ENCODE measurements at regions not wholly inside any gene's neighbourhood (a gene's known extent, or its start where the extent isn't known, plus 50 kb on each side); places are given as distances from the start of the nearest gene placed in this dataset.
"Not testable (repeated sequence)": the region's sequence is repeated elsewhere in the genome, so short reads cannot be mapped to it uniquely, and the experiment has no call there.

DNA sequence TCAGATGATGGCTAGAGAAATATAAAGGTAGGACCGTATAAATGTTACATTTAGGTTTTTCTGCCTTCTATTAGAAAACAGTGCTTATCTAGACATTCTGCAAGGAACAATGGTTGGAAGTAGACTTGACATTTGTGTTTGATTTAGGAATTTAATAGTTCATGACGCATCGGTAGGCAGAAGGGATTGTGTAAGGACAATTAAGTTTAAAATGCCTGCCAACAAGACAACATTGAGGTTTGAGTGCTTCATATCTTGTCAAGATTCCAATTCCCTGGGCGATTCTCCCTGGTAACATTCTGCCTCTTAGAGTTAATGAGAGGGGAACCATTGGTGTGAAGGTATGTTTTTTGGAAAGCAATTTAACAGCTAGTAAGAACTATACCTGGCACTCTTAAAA lies 186.8 kb upstream of the RBM19 start:
- no peak for DNase-seq (ENCODE audit: low spot score)
- H3K36me3 ChIP-seq (replicated peaks; ENCODE audit: insufficient read depth, low read depth): no peaks in the 10 kb centered on the region
- no peak overlapping the region for H3K4me3 ChIP-seq
- peaks cover 4% of the 10 kb centered on the region for H3K27me3 ChIP-seq
- no peaks in the 10 kb centered on the region for H3K9me2 ChIP-seq (replicated peaks; ENCODE audit: insufficient read depth)
- no peak overlapping the region for H3K27ac ChIP-seq
- H3K9me3 ChIP-seq (ENCODE audit: low read depth): no peaks in the 10 kb centered on the region
- 62% methylated on average over 4 of the region's 4 CpGs for WGBS (ENCODE audit: low lambda C conversion rate, missing lambda C conversion rate)
- no peak for TF ChIP-seq EZH2 (IDR thresholded peaks at IDR 0.05; ENCODE audit: borderline replicate concordance)
- TF ChIP-seq, protein P1, sequence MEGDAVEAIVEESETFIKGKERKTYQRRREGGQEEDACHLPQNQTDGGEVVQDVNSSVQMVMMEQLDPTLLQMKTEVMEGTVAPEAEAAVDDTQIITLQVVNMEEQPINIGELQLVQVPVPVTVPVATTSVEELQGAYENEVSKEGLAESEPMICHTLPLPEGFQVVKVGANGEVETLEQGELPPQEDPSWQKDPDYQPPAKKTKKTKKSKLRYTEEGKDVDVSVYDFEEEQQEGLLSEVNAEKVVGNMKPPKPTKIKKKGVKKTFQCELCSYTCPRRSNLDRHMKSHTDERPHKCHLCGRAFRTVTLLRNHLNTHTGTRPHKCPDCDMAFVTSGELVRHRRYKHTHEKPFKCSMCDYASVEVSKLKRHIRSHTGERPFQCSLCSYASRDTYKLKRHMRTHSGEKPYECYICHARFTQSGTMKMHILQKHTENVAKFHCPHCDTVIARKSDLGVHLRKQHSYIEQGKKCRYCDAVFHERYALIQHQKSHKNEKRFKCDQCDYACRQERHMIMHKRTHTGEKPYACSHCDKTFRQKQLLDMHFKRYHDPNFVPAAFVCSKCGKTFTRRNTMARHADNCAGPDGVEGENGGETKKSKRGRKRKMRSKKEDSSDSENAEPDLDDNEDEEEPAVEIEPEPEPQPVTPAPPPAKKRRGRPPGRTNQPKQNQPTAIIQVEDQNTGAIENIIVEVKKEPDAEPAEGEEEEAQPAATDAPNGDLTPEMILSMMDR (IDR thresholded peaks at IDR 0.05; ENCODE audit: poor library complexity): no peak
- no peak for TF ChIP-seq EZH2phosphoT487 (IDR thresholded peaks at IDR 0.05; ENCODE audit: low read depth, severe bottlenecking, unreplicated experiment)
- H3K4me1 ChIP-seq (ENCODE audit: insufficient read depth): no peaks in the 10 kb centered on the region
- no peak overlapping the region for H2AFZ ChIP-seq
- no peaks in the 10 kb centered on the region for H4K20me1 ChIP-seq (ENCODE audit: insufficient read depth, poor library complexity, severe bottlenecking)
- no peak overlapping the region for H3K4me2 ChIP-seq
- H3K79me2 ChIP-seq: no peaks in the 10 kb centered on the region

DNA sequence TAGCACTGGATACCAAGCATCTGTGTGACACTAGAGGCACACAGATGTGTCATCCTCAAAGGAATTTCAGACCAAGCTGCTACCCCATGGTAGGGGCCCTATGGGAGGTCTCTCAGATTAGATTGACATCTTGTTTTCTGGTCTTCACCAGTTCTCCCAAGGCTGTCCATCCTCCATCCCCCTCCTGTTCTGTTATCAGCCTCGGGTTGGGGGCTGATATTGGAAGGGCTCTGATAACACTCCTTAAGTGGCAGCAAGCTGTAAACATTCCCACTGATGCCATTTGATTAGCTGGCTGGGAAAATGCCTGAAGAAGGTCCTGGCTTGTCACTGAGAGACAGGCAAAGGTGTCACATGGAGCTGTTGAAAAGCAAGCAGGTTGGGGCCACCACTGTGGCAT lies 185.9 kb upstream of the RBM19 start:
- no peaks in the 10 kb centered on the region for H4K20me1 ChIP-seq (ENCODE audit: insufficient read depth, poor library complexity, severe bottlenecking)
- H3K27me3 ChIP-seq: peaks cover 4% of the 10 kb centered on the region
- H3K79me2 ChIP-seq: no peaks in the 10 kb centered on the region
- no peaks in the 10 kb centered on the region for H3K36me3 ChIP-seq (replicated peaks; ENCODE audit: insufficient read depth, low read depth)
- DNase-seq (ENCODE audit: low spot score): no peak
- H3K9me2 ChIP-seq (replicated peaks; ENCODE audit: insufficient read depth): no peaks in the 10 kb centered on the region
- H3K4me1 ChIP-seq (ENCODE audit: insufficient read depth): no peaks in the 10 kb centered on the region
- 0% methylated on average over 1 of the region's 1 CpG for WGBS (ENCODE audit: low lambda C conversion rate, missing lambda C conversion rate)
- no peak for TF ChIP-seq EZH2phosphoT487 (IDR thresholded peaks at IDR 0.05; ENCODE audit: low read depth, severe bottlenecking, unreplicated experiment)
- TF ChIP-seq, protein P1 (IDR thresholded peaks at IDR 0.05; ENCODE audit: poor library complexity): no peak
- no peak for TF ChIP-seq EZH2 (IDR thresholded peaks at IDR 0.05; ENCODE audit: borderline replicate concordance)
- H3K27ac ChIP-seq: no peak overlapping the region
- no peak overlapping the region for H2AFZ ChIP-seq
- no peaks in the 10 kb centered on the region for H3K9me3 ChIP-seq (ENCODE audit: low read depth)
- no peak overlapping the region for H3K4me3 ChIP-seq
- no peak overlapping the region for H3K4me2 ChIP-seq

DNA sequence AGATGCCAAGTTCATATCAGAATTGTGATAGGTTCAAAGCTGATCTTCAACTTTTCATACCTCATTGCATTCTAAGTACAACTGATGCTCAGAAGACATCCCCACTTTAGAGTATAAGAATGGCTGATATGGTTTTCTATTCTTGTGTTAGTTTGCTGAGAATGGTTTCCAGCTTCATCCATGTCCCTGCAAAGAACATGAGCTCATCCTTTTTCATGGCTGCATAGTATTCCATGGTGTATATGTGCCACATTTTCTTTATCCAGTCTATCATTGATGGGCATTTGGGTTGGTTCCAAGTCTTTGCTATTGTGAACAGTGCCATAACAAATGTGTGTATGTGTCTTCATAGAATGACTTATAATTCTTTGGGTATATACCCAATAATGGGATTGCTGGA lies 184.5 kb upstream of the RBM19 start:
- not testable (repeated sequence) for H3K4me1 ChIP-seq (ENCODE audit: insufficient read depth); H3K79me2 ChIP-seq; H3K4me2 ChIP-seq; H4K20me1 ChIP-seq (ENCODE audit: insufficient read depth, poor library complexity, severe bottlenecking); DNase-seq (ENCODE audit: low spot score); H2AFZ ChIP-seq; H3K36me3 ChIP-seq (replicated peaks; ENCODE audit: insufficient read depth, low read depth); H3K27me3 ChIP-seq; H3K27ac ChIP-seq; H3K9me3 ChIP-seq (ENCODE audit: low read depth); H3K9me2 ChIP-seq (replicated peaks; ENCODE audit: insufficient read depth); H3K4me3 ChIP-seq

DNA sequence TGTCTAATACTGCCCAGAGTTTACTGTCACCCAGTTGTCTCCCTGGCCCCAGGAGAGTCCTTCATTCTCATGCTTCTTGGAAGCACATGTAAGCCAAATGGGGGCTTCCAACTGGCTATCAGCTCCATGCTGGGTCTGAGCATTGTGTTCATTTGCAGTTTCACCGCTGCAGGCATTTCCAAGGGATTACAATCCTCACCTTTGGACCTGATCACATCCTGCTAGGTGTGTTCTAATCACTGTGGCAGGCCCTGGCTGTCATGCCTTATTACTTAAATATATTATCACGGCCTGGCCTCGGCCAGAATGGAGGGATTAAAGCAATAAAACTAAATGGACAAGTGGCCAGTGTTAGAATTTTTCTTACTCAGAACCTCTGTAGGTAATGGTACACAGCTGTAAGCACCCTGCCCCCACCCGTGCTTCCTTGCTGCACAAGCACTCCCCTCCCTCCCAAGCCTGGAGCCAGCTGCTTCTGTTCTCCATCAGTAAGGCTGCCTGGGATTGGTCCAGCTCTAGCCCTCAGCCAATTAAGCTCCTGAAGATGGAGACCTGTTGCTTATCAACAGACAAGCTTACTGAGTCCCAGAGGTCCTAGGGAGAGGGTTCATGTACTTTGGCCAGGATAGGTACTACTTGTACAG lies 175.9 kb upstream of the RBM19 start:
- Histone ChIP-seq H3K4me3 (no peak overlapping the region), H2AFZ (no peak overlapping the region), H3K9me2 (replicated peaks; ENCODE audit: insufficient read depth) (no peaks in the 10 kb centered on the region), H3K27me3 (no peaks in the 10 kb centered on the region), H3K9me3 (ENCODE audit: low read depth) (no peaks in the 10 kb centered on the region), H3K4me2 (peak overlapping the region; percentile 6), H3K4me1 (ENCODE audit: insufficient read depth) (peaks cover 3% of the 10 kb centered on the region), H3K36me3 (replicated peaks; ENCODE audit: insufficient read depth, low read depth) (no peaks in the 10 kb centered on the region), H4K20me1 (ENCODE audit: insufficient read depth, poor library complexity, severe bottlenecking) (no peaks in the 10 kb centered on the region), H3K79me2 (no peaks in the 10 kb centered on the region), H3K27ac (peak overlapping the region; percentile 46)
- TF ChIP-seq EZH2phosphoT487 (IDR thresholded peaks at IDR 0.05; ENCODE audit: low read depth, severe bottlenecking, unreplicated experiment) (no peak), EZH2 (IDR thresholded peaks at IDR 0.05; ENCODE audit: borderline replicate concordance) (no peak)
- TF ChIP-seq, protein P1 (IDR thresholded peaks at IDR 0.05; ENCODE audit: poor library complexity): no peak
- DNase-seq (ENCODE audit: low spot score): peak; percentile 56
- 32% methylated on average over 4 of the region's 4 CpGs for WGBS (ENCODE audit: low lambda C conversion rate, missing lambda C conversion rate)

Data from hepatocyte (in vitro differentiated cells).